ENCODE measurements at regions not wholly inside any gene's neighbourhood (a gene's known extent, or its start where the extent isn't known, plus 50 kb on each side); places are given as distances from the start of the nearest gene placed in this dataset.
A peak's percentile ranks its signal among the peaks of the same experiment; 100 is the strongest.
"Not testable (repeated sequence)": the region's sequence is repeated elsewhere in the genome, so short reads cannot be mapped to it uniquely, and the experiment has no call there.

DNA sequence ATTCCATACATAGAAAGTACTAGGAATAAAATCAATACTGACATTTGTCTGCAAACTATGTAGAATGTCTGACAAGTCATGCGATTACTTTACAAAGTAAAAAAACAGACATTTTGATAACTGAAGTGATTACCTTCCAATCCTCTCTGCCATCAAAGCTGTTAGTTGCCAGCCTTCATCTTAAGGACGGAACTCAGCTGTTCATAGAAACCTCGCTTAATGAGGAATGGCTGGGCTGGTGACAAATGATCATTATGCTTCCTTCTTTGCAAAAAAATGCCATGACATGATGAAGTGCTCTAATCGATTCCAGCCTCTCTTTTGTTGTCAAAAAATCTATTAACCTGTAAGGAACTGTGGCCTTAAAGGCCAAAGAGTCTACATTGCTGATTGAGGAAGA is 1214.9 kb upstream of the IGFBP7 start:
- TF ChIP-seq, protein P1, sequence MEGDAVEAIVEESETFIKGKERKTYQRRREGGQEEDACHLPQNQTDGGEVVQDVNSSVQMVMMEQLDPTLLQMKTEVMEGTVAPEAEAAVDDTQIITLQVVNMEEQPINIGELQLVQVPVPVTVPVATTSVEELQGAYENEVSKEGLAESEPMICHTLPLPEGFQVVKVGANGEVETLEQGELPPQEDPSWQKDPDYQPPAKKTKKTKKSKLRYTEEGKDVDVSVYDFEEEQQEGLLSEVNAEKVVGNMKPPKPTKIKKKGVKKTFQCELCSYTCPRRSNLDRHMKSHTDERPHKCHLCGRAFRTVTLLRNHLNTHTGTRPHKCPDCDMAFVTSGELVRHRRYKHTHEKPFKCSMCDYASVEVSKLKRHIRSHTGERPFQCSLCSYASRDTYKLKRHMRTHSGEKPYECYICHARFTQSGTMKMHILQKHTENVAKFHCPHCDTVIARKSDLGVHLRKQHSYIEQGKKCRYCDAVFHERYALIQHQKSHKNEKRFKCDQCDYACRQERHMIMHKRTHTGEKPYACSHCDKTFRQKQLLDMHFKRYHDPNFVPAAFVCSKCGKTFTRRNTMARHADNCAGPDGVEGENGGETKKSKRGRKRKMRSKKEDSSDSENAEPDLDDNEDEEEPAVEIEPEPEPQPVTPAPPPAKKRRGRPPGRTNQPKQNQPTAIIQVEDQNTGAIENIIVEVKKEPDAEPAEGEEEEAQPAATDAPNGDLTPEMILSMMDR (IDR thresholded peaks at IDR 0.05; ENCODE audit: low read depth, low read length, missing control alignments) = no peak
- in situ Hi-C loops (cut with HindIII; ENCODE audit: low sequenced_read_pairs) = no loop called here
- no peak for DNase-seq (ENCODE audit: low read depth)
- H3K4me3 ChIP-seq (ENCODE audit: low read depth, low read length) = no peak overlapping the region

DNA sequence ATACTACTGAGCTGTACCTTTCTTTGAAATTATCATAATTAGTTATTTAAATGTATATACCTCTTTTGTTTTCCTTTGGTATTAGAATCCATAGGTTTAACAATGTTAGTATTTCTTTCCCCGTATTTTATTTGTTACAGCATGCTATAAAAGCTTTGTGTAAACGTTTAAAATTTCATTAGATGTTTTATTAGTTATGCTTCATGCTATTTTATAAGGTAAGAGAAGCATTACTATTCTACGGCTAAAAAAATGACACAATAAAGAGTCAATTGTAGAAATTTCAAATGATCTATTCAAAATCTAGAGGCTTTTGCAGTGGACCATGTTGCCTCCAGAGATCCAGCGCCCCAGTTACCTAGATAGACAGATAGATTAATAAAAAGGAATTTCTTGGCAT is 1203.3 kb upstream of the IGFBP7 start:
- H3K4me3 ChIP-seq (ENCODE audit: low read depth, low read length) = no peak overlapping the region
- TF ChIP-seq, protein P1 (IDR thresholded peaks at IDR 0.05; ENCODE audit: low read depth, low read length, missing control alignments) = no peak
- in situ Hi-C loops (cut with HindIII; ENCODE audit: low sequenced_read_pairs) = no loop called here
- DNase-seq (ENCODE audit: low read depth) = no peak

DNA sequence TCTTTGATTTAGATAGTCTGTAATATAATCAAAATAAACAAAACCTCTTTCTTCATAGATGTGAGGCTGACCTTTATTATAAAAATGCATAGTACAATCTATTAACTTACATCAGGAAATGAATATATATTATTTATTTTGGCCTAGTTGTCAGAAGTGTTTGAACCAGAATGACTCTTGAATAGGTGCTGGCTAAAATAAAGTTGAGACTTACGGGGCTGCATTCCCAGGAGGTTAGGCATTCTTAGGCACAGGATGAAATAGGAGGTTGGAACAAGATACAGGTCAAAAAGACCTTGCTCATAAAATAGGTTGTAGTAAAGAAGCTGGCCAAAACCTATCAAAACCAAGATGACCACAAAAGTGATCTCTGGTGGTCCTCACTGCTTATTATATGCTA is 1193.3 kb upstream of the IGFBP7 start:
- TF ChIP-seq, protein P1 (IDR thresholded peaks at IDR 0.05; ENCODE audit: low read depth, low read length, missing control alignments) = no peak

DNA sequence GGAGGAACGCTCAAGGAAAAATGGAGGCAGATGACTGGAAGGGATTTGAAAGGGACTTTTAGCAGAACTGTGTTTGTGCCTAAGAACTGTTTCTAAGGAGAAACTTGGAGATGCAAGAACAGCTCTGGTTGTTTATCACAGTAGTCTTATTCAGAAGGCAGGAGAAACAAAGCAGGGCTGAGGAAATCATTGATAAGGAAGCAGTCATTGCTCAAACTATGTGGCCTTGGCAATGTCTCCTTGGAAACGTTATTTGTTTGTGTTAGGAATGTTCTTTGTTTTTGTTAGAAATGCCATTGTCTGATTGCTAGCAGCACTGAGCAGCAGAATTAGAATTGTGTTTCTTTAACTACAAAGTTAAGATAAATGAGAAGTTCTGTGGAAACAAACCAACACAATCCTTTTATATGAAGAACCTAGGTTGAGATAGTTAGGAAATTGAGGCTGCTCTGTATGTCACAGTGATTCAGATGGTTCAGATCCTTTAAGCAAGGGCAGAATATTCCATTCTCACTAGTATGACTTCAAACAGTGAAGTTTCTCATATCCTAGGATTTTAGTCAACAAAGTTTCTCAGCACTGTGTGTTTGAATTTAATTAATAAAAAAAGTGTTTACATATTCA is 1191.3 kb upstream of the IGFBP7 start:
- H3K4me3 ChIP-seq (ENCODE audit: low read depth, low read length) = no peak overlapping the region
- peak; percentile 1 for DNase-seq (ENCODE audit: low read depth)
- in situ Hi-C loops (cut with HindIII; ENCODE audit: low sequenced_read_pairs) = no loop called here
- TF ChIP-seq, protein P1 (IDR thresholded peaks at IDR 0.05; ENCODE audit: low read depth, low read length, missing control alignments) = no peak

More for the DNA sequence above, 1193.3 kb upstream of the IGFBP7 start:
- no peak overlapping the region for H3K4me3 ChIP-seq (ENCODE audit: low read depth, low read length)
- DNase-seq (ENCODE audit: low read depth) = no peak
- in situ Hi-C loops (cut with HindIII; ENCODE audit: low sequenced_read_pairs) = no loop called here

DNA sequence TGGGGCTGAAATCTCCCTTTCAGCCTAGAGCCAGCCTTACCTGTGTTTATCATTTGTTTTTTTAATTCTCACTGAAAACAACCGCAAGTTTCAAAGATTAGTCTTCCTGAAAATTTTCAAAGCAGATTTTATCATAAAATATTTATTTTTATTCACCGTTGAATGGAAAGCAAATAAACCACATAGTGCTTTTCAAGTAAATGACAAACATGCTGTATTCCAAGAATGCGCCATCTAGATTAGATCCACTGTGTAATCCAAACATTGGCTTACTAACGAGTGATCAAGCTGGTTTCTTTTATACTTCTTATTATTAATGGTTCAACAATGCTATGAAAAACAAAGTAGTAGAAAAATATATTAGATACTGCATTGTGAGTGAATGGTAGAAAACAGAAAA is 1176.2 kb upstream of the IGFBP7 start:
- TF ChIP-seq, protein P1 (IDR thresholded peaks at IDR 0.05; ENCODE audit: low read depth, low read length, missing control alignments) = no peak
- no peak for DNase-seq (ENCODE audit: low read depth)
- H3K4me3 ChIP-seq (ENCODE audit: low read depth, low read length) = no peak overlapping the region
- in situ Hi-C loops (cut with HindIII; ENCODE audit: low sequenced_read_pairs) = no loop called here

DNA sequence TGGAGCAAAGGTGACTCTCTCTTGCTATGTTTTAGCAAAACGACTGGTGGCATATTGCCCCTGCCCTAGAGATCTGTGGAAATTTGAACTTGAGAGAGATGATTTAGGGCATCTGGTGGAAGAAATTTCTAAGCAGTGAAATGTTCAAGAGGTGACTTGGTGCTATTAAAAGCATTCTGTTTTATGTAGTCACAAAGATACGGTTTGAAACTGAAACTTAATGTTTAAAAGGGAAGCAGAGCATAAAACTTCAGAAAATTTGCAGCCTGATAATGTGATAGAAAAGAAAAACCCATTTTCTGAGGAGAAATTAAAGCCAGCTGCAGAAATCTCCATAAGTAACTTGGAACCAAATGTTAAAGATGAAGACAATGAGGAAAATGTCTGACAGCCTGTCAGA is 1170.7 kb upstream of the IGFBP7 start:
- DNase-seq (ENCODE audit: low read depth); H3K4me3 ChIP-seq (ENCODE audit: low read depth, low read length); in situ Hi-C loops (cut with HindIII; ENCODE audit: low sequenced_read_pairs): not testable (repeated sequence)

DNA sequence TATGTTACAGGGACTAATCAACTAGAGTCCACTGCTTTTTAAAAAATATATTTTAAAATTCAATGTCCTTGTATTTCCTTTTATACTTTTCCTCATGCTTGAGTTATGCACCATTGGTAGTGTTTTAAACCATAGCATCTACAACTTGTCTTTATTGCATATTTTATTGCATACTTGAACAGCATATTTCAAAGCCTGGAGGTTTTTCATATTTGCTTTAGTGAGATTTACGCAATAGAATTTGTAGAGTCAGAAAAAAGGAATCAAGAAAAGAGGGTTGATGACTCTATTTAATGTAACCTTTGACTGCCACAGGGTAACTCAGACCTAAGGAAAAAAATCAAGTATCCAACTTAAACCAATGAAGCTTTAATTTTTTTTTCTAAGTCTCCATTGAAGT is 1165.7 kb upstream of the IGFBP7 start:
- DNase-seq (ENCODE audit: low read depth) = no peak
- in situ Hi-C loops (cut with HindIII; ENCODE audit: low sequenced_read_pairs) = no loop called here

More for the DNA sequence above, 1165.7 kb upstream of the IGFBP7 start:
- no peak overlapping the region for H3K4me3 ChIP-seq (ENCODE audit: low read depth, low read length)
- TF ChIP-seq, protein P1 (IDR thresholded peaks at IDR 0.05; ENCODE audit: low read depth, low read length, missing control alignments) = no peak
